ENCODE measurements at regions not wholly inside any gene's neighbourhood (a gene's known extent, or its start where the extent isn't known, plus 50 kb on each side); places are given as distances from the start of the nearest gene placed in this dataset.
A peak's percentile ranks its signal among the peaks of the same experiment; 100 is the strongest.

GRCh38 chr3:154029926-154030325 lies 91.3 kb upstream of the ARHGEF26 start:
- no peak overlapping the region for H3K4me3 ChIP-seq (ENCODE audit: low read length)
- no peaks in the 10 kb centered on the region for H3K79me2 ChIP-seq (ENCODE audit: control insufficient read depth, low read length)
- no peaks in the 10 kb centered on the region; the same call in none of the 2 replicates for H3K27me3 ChIP-seq (ENCODE audit: control insufficient read depth, low read length)
- no peaks in the 10 kb centered on the region for H3K9me2 ChIP-seq (replicated peaks; ENCODE audit: control insufficient read depth, low read length)
- no peaks in the 10 kb centered on the region for H3K36me3 ChIP-seq (ENCODE audit: control insufficient read depth, low read length)
- no peaks in the 10 kb centered on the region for H3K9me3 ChIP-seq (ENCODE audit: control insufficient read depth, insufficient read depth, low read length)
- H3K4me2 ChIP-seq (ENCODE audit: low read length) = no peak overlapping the region
- TF ChIP-seq EZH2phosphoT487 (IDR thresholded peaks at IDR 0.05; ENCODE audit: borderline replicate concordance, low read length) = no peak
- H3K4me1 ChIP-seq (ENCODE audit: control insufficient read depth, low read length) = no peaks in the 10 kb centered on the region
- no peak overlapping the region for H3K27ac ChIP-seq (ENCODE audit: low read depth, low read length)
- H4K20me1 ChIP-seq (ENCODE audit: control insufficient read depth, insufficient read depth, low read depth, low read length) = no peaks in the 10 kb centered on the region
- no peaks in the 10 kb centered on the region for H3F3A ChIP-seq (ENCODE audit: control insufficient read depth, insufficient read depth)

DNA sequence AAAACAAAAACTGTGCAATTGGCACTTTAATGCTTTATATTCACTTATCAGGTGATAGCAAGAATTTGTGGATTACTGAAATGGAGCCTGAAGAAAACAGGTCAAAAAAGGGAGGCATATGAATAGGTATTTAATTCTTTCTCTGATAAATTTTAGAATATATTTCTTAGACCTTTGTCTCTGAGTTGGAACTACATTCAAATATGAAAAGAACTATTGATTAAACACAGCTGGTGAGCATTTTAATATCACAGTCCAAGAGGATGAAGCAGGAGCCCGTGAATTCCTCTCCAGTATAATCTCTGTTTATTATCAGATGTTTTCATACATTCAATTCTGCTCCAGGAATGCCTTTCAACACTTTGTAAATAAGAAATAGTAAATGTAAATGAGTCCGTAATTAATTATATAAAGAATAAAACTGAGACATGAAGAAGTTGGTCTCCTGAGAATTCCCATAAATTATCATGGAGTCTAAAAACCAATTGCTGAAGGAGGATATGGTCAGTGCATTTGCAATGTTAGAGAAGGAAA lies 86.3 kb upstream of the ARHGEF26 start:
- Histone ChIP-seq H3K27me3 (ENCODE audit: control insufficient read depth, low read length) (no peaks in the 10 kb centered on the region; the same call in 1 of the 2 replicates), H3K4me2 (ENCODE audit: low read length) (no peak overlapping the region), H3K36me3 (ENCODE audit: control insufficient read depth, low read length) (no peaks in the 10 kb centered on the region), H3K27ac (ENCODE audit: low read depth, low read length) (no peak overlapping the region), H3K79me2 (ENCODE audit: control insufficient read depth, low read length) (no peaks in the 10 kb centered on the region), H3F3A (ENCODE audit: control insufficient read depth, insufficient read depth) (no peaks in the 10 kb centered on the region), H3K4me3 (ENCODE audit: low read length) (no peak overlapping the region), H3K9me3 (ENCODE audit: control insufficient read depth, insufficient read depth, low read length) (no peaks in the 10 kb centered on the region), H3K4me1 (ENCODE audit: control insufficient read depth, low read length) (no peaks in the 10 kb centered on the region), H4K20me1 (ENCODE audit: control insufficient read depth, insufficient read depth, low read depth, low read length) (no peaks in the 10 kb centered on the region), H3K9me2 (replicated peaks; ENCODE audit: control insufficient read depth, low read length) (no peaks in the 10 kb centered on the region)
- no peak for TF ChIP-seq CTCF (IDR thresholded peaks at IDR 0.05; ENCODE audit: low read depth, low read length, poor library complexity, severe bottlenecking)

- H3K4me2 ChIP-seq (ENCODE audit: low read length) = no peak overlapping the region
- no peaks in the 10 kb centered on the region for H3K9me2 ChIP-seq (replicated peaks; ENCODE audit: control insufficient read depth, low read length)
- no peaks in the 10 kb centered on the region for H4K20me1 ChIP-seq (ENCODE audit: control insufficient read depth, insufficient read depth, low read depth, low read length)
- no peaks in the 10 kb centered on the region for H3K9me3 ChIP-seq (ENCODE audit: control insufficient read depth, insufficient read depth, low read length)
- H3K4me1 ChIP-seq (ENCODE audit: control insufficient read depth, low read length) = no peaks in the 10 kb centered on the region
- no peak overlapping the region for H3K27ac ChIP-seq (ENCODE audit: low read depth, low read length)
- TF ChIP-seq EZH2phosphoT487 (IDR thresholded peaks at IDR 0.05; ENCODE audit: borderline replicate concordance, low read length) (no peak), CTCF (IDR thresholded peaks at IDR 0.05; ENCODE audit: low read depth, low read length, poor library complexity, severe bottlenecking) (peak; percentile 42)
- no peak overlapping the region for H3K4me3 ChIP-seq (ENCODE audit: low read length)
- no peaks in the 10 kb centered on the region for H3F3A ChIP-seq (ENCODE audit: control insufficient read depth, insufficient read depth)
- no peaks in the 10 kb centered on the region for H3K79me2 ChIP-seq (ENCODE audit: control insufficient read depth, low read length)
- peaks cover 3% of the 10 kb centered on the region; the same call in 1 of the 2 replicates for H3K27me3 ChIP-seq (ENCODE audit: control insufficient read depth, low read length)
- H3K36me3 ChIP-seq (ENCODE audit: control insufficient read depth, low read length) = no peaks in the 10 kb centered on the region
Observed at GRCh38 chr3:154040283-154040682, 80.9 kb upstream of the ARHGEF26 start.

DNA sequence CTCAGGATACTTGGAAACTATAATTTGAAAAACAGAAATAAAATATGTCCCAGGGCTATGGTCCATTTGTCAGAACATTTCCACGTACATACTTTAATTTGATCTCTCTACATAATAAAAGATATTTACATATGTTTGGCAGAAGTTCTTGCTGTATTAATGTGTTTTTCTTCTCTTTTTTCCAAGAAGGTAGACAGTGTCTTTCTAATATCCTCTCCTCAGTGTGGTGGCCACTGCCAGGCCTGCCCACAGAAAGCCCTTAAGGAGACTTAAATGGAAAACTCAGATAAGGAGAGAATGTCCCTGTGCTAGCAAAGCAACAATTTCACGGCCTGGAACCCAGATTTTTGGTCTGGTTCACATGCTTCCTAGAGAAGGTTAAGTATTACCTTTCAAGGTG lies 76.5 kb upstream of the ARHGEF26 start:
- no peaks in the 10 kb centered on the region for H3K79me2 ChIP-seq (ENCODE audit: control insufficient read depth, low read length)
- H3F3A ChIP-seq (ENCODE audit: control insufficient read depth, insufficient read depth) = no peaks in the 10 kb centered on the region

More for the DNA sequence above, 76.5 kb upstream of the ARHGEF26 start:
- H3K9me3 ChIP-seq (ENCODE audit: control insufficient read depth, insufficient read depth, low read length) = no peaks in the 10 kb centered on the region
- no peaks in the 10 kb centered on the region for H4K20me1 ChIP-seq (ENCODE audit: control insufficient read depth, insufficient read depth, low read depth, low read length)
- no peaks in the 10 kb centered on the region for H3K9me2 ChIP-seq (replicated peaks; ENCODE audit: control insufficient read depth, low read length)
- H3K36me3 ChIP-seq (ENCODE audit: control insufficient read depth, low read length) = no peaks in the 10 kb centered on the region
- no peak overlapping the region for H3K4me2 ChIP-seq (ENCODE audit: low read length)
- no peak overlapping the region for H3K4me3 ChIP-seq (ENCODE audit: low read length)
- H3K27ac ChIP-seq (ENCODE audit: low read depth, low read length) = no peak overlapping the region
- no peaks in the 10 kb centered on the region for H3K4me1 ChIP-seq (ENCODE audit: control insufficient read depth, low read length)
- TF ChIP-seq CTCF (IDR thresholded peaks at IDR 0.05; ENCODE audit: low read depth, low read length, poor library complexity, severe bottlenecking) = no peak
- TF ChIP-seq EZH2phosphoT487 (IDR thresholded peaks at IDR 0.05; ENCODE audit: borderline replicate concordance, low read length) = no peak
- H3K27me3 ChIP-seq (ENCODE audit: control insufficient read depth, low read length) = peaks cover 6% of the 10 kb centered on the region; the same call in 1 of the 2 replicates
